ENCODE measurements at regions not wholly inside any gene's neighbourhood (a gene's known extent, or its start where the extent isn't known, plus 50 kb on each side); places are given as distances from the start of the nearest gene placed in this dataset.

DNA sequence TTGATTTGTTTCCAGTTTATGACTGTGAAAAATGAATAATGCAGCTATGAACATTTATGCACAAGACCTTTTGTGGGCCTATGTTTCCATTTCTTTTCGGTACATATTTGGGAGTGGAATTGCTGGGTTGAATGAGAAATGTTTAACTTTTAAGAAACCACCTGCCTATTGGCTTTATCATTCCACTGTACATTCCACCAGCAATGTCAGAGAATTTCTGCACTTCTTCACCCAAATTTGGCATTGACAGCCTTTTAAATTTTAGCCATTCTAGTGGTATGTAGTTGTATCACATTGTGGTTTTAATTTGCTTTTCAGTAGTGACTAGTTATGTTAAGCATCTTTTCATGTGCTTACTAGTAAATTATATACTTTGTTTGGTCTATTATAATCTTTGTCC is 317.0 kb upstream of the TMTC1 start:
- no peak for DNase-seq

DNA sequence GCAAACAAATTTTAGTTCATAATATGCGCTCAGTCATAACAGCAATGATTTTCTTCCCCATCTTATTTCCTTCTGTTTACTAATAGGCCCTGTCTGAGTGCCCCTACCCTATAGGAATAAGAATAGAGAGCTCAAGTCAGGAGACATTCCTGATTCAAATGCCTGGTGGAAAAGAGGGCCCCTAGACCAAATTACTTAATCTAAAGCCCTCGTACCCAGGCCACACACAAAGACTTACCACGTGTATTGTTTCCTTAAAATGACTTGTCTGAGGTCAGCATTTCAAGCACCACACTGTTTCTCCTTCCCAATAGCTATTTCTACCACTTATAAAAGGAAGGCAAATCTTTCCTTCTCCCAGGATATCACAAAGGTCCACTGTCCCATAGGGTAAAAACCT is 314.9 kb upstream of the TMTC1 start:
- no peak for DNase-seq

DNA sequence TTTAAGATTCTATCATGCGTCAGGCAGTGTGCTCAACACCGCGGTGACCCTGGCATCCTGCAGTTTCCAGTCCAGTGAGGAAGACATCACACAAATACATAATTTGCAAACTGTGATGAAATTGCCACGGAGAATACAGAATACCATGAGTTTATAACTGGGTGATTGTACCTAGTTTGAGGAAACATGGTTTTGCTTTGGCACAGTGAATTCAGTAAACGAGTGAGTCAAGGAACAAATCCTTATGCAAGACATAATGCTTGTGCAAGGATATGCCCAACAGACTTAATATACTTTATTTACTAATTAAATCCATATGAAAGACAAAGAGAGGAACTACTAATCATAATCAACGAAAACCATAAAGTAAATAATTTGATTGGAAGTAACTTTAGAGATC is 311.8 kb upstream of the TMTC1 start:
- DNase-seq: no peak

DNA sequence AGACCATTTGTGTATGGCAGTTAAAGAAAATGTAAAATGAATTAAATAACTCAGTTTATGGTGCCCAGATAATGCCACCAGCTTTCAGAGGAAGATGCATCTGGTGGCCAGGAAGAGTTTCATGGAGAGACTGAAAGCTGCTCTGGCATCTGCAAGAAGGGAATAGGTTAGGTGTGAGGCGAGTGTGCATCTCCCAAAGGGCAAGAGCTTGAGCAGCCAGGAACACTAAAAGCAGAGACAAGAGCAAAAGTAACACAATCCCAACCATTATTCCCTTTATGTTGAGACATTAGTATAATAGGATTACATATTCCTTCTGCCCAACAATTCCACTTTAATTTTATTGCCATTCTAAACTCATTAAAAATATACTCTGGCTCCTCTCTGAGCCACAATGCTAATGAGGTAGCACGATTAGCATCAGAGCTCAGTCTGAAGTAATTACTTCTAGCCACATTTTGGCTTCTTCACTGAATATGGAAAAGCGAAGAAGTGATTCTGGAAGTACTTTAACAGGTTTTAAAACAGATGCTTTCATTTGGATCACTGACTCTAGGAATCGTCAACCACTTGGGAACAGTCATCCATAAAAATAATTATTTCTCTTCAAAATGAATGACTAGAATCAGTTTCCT is 309.4 kb upstream of the TMTC1 start:
- DNase-seq: no peak

- DNase-seq: no peak
Observed at GRCh38 chr12:30090258-30090657, 306.5 kb upstream of the TMTC1 start.

DNA sequence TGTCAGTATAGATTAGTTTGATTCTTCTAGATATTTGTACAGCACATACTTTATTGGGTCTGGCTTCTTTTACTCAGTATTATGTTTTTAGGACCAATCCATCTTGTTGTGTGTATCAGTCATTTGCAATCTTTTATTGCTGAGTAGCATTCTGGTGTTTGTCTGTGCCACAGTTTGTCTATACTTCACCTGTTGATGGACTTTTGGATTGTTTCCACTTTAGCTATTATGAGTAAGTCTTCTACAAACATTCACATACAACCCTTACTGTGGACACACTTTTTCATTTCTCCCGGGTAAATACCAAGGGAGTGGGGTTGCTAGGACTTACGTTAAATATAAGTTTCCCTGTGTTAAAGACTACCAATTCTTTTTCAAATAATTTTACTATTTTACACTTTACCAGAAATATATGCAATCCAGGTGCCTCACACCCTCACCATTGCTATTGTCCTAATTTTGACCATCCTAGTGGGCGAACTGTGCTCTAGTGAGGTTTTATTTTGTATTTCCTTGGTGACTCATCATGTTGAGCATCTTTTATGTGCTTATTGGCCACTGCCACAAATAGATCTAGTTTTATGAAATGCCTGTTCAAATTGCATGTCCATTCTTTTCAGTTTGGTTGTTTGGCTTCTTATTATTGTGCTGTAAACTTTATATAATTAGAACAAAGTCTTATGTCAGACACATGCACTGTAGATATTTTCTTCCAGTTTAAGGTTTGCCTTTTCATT is 304.7 kb upstream of the TMTC1 start:
- DNase-seq: no peak

DNA sequence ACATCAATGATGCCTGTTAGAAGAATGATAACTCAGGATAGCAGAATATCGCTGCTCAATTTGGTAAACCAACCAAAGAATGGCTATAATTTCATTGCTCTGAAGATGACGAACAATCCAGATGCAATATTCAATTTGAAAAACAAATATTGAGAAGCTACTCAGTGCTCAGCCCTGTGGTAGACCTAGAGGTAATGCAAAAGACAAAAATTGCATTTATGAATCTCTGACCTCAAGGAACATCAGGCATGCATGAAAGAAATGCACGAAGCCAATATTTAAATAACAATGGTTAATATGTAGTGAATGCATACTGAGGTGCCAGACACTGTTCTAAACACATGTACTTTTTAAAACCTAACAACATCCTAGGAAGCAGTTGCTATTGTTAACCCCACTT is 298.6 kb upstream of the TMTC1 start:
- DNase-seq: no peak

DNA sequence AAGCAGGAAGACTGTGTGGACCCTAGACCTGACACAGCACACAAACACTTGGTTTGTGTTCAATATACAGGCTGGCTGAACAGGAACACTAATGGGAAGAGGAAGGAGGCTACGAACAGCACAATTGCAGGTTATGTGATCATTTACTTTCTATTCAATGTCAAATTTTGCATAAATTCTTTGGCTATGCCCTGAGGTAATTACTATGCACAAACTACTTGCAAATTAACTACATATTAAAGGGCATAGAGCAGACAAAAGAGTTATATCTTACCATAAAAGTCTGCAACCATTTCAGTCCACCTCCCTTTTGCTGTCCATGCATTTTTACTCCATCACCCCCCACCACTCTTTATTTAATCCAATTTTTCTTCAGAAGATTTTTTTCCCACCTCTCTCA is 291.2 kb upstream of the TMTC1 start:
- no peak for DNase-seq

GRCh38 chr12:30072824-30073223 is 289.1 kb upstream of the TMTC1 start:
- DNase-seq: no peak

DNA sequence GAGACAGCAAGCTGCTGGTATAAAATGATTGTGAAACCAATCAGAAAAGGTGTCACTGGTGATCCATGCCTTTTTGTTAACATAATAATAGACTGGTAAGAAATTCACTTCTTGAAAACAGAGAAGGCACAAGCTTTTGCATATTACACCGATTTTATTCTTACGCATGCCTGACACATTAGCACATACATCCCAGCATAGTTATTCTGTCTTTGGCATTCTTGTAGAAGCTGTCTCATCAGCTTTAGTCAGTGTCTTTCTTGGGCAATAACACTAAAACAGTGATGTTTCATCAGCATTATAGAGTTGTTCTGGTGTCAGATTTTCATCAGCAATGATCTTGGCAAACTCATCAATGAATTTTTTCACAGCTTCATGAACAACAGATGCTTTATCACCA is 283.4 kb upstream of the TMTC1 start:
- DNase-seq: no peak

- no peak for DNase-seq
Observed at GRCh38 chr12:30064906-30065305, 281.2 kb upstream of the TMTC1 start.

- DNase-seq: no peak
Observed at GRCh38 chr12:30063435-30063945, 279.7 kb upstream of the TMTC1 start.

GRCh38 chr12:30048371-30048770 is 264.6 kb upstream of the TMTC1 start:
- no peak for DNase-seq

- no peak for DNase-seq
Observed at GRCh38 chr12:30047516-30048254, 263.9 kb upstream of the TMTC1 start.

GRCh38 chr12:30046376-30046775 is 262.6 kb upstream of the TMTC1 start:
- no peak for DNase-seq

DNA sequence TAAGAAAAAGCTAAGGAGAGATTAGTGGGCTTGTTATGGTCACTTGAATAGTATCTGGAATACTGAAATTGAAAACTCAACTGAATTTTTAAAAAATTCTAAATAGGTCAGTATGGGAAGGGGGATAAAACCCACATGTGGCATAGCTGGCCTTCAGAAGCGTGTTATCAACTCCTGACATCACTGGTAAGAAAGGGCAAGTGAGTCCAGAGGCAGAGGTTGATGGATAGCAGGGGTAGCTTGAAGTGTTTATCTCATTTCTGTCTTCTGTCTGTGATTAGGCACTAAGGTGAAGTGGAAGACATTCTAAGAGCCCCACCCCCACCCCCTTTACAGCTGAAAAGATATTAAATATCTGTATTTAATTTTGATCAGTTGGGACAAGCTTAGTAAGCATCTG is 261.4 kb upstream of the TMTC1 start:
- no peak for DNase-seq

GRCh38 chr12:30044206-30044605 is 260.5 kb upstream of the TMTC1 start:
- no peak for DNase-seq

- DNase-seq: no peak
Observed at GRCh38 chr12:30043151-30043847, 259.6 kb upstream of the TMTC1 start.

DNA sequence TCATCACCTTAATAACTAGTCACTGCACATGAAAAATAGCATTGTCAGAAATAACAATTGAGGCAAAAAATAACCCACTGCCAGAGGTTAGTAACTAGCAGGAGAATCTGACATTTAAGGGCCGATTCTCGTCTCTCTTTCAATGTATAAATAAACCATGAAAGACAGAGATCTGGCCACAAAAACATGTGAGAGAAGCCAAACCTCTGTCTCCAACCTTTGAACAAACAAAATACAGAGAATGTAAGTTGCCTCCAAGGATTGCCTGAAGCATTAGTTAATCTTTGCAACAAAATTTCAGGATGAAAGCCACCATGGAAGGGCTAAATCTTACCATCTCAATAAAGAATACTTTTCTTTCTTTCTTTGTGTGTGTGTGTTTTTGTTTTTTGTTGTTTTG is 257.4 kb upstream of the TMTC1 start:
- DNase-seq: no peak

DNA sequence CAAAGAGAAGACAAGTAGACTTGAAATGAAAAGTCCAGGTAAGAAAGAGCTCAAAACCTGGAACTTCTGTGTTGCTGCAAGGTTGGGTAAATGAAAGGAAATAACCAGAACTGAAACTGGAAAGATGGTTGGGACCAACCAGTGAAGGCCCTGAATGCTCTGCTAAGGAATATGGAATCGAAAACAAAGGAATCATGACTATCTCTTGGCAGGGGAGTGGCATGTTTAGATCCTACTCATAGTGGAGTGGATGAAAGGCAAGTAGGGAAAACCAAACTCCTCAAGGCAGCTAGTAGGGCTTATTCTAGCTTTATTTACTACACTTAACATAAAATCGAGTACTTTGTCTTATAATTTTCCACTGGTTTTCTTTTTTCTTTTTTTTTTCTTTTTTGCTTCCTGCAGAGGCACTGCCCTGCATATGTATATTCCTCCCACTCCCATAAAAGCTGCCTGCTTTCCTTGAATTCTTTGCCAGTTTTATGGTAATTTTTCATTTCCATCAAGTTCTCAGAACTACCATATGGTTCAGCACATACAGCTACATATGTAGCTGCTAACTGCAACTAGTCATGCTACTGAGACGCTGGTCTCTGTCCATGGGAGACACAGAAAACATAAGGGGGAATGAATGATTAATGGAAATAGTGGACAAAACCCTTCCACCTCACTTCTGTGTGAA is 247.1 kb upstream of the TMTC1 start:
- no peak for DNase-seq

GRCh38 chr12:30026621-30027234 is 243.0 kb upstream of the TMTC1 start:
- no peak for DNase-seq
